CD4-positive, alpha-beta memory T cell (primary cell): ENCODE measurements at regions not wholly inside any gene's neighbourhood (a gene's known extent, or its start where the extent isn't known, plus 50 kb on each side); places are given as distances from the start of the nearest gene placed in this dataset.

ENCODE experiments used
- CTCF ChIA-PET: fragments of 350-600 bp; sonication (Branson Sonifier 250); formaldehyde crosslinking; loops from one replicate; lab custom pipeline; 2021; ENCODE audit warnings: inconsistent platforms; ENCODE audit not compliant: partially characterized antibody; lab: Charles Lee
- POLR2A ChIA-PET: fragments of 350-600 bp; sonication (Branson Sonifier 250); formaldehyde crosslinking; loops from one replicate; lab custom pipeline; 2021; ENCODE audit not compliant: partially characterized antibody; lab: Charles Lee
- DNase-seq, 5 donors: peaks; one replicate each; pipeline versions ENCODE4 v3.0.0 to v3.0.0-alpha.2; 2020 to 2022; ENCODE audit warnings: mixed read lengths in 1 of 5
- H3K27ac ChIP-seq: one replicate; pipeline ENCODE4 v1.7.0; 2013; ENCODE audit warnings: low read depth, low read length
- H3K27me3 ChIP-seq: 2 replicates; pipeline ENCODE4 v1.7.0; 2013; ENCODE audit warnings: mild to moderate bottlenecking, low read length, moderate library complexity; ENCODE audit not compliant: insufficient read depth
- H3K36me3 ChIP-seq: 2 replicates; pipeline ENCODE4 v1.7.0; 2013; ENCODE audit warnings: mild to moderate bottlenecking, low read length, moderate library complexity; ENCODE audit not compliant: insufficient read depth
- H3K4me1 ChIP-seq: 2 replicates; pipeline ENCODE4 v1.7.0; 2013; ENCODE audit warnings: mild to moderate bottlenecking, low read length, moderate library complexity; ENCODE audit not compliant: insufficient read depth
- H3K4me3 ChIP-seq, 2 donors: one replicate each; pipeline ENCODE4 v1.7.0; 2013; ENCODE audit warnings: low read length in 2 of 2, mild to moderate bottlenecking in 1 of 2
- H3K9me3 ChIP-seq, 2 donors: one replicate each; pipeline ENCODE4 v1.7.0; 2013; ENCODE audit warnings: low read length in 2 of 2, control low read depth in 1 of 2; ENCODE audit not compliant: control insufficient read depth in 1 of 2
- H3K27ac Mint-ChIP-seq, 7 donors: one replicate each; pipeline ENCODE4 v1.8.0; 2020 to 2021; ENCODE audit warnings: mixed read lengths in 7 of 7, mild to moderate bottlenecking in 6 of 7, inconsistent platforms in 3 of 7, moderate library complexity in 3 of 7
- H3K27me3 Mint-ChIP-seq, 2 donors: one replicate each; pipeline ENCODE4 v1.8.0; 2020 to 2021; ENCODE audit warnings: mixed read lengths in 2 of 2
- H3K36me3 Mint-ChIP-seq, 2 donors: one replicate each; pipeline ENCODE4 v1.8.0; 2020 to 2021; ENCODE audit warnings: mixed read lengths in 2 of 2, inconsistent platforms in 1 of 2, mild to moderate bottlenecking in 1 of 2
- H3K4me1 Mint-ChIP-seq, 4 donors: one replicate each; pipeline ENCODE4 v1.8.0; 2020 to 2021; ENCODE audit warnings: mixed read lengths in 4 of 4, mild to moderate bottlenecking in 1 of 4
- H3K4me3 Mint-ChIP-seq, 8 donors: one replicate each; pipeline ENCODE4 v1.8.0; 2020 to 2021; ENCODE audit warnings: mixed read lengths in 8 of 8, mild to moderate bottlenecking in 7 of 8, moderate library complexity in 6 of 8, inconsistent platforms in 3 of 8
- H3K9me3 Mint-ChIP-seq, 8 donors: one replicate each; pipeline ENCODE4 v1.8.0; 2020 to 2021; ENCODE audit warnings: mixed read lengths in 8 of 8, mild to moderate bottlenecking in 5 of 8, inconsistent platforms in 3 of 8, moderate library complexity in 1 of 8
- intact Hi-C: fragments of 100-400 bp; cut with micrococcal nuclease; formaldehyde crosslinking; loops from one replicate; pipeline ENCODE4 v1.15.1; 2023

- peaks cover 0 to 6% (median 1%) of the 10 kb centered on the region in 8 donors for H3K9me3 Mint-ChIP-seq
- H3K4me3 Mint-ChIP-seq = no peak overlapping the region
- H3K27ac Mint-ChIP-seq = no peak overlapping the region
- H3K27ac ChIP-seq = no peak overlapping the region
- H3K36me3 ChIP-seq = no peaks in the 10 kb centered on the region
- CTCF ChIA-PET = interaction anchor here (1.7 kb wide), 1 partner anchor 19 kb away, joined by 13 read pairs; no protein-coding TSS in a partner anchor
- H3K4me3 ChIP-seq = no peak overlapping the region
- no peaks in the 10 kb centered on the region for H3K4me1 ChIP-seq
- DNase-seq = no peak
- H3K9me3 ChIP-seq = no peaks in the 10 kb centered on the region
- H3K36me3 Mint-ChIP-seq = no peaks in the 10 kb centered on the region
- peaks cover 4% of the 10 kb centered on the region for H3K27me3 ChIP-seq
- H3K27me3 Mint-ChIP-seq = peaks cover 11 to 16% of the 10 kb centered on the region in 2 donors
- POLR2A ChIA-PET = no interaction called here
- intact Hi-C loops = no loop called here
- no peaks in the 10 kb centered on the region for H3K4me1 Mint-ChIP-seq
Observed at GRCh38 chr12:125202421-125202820, 137.2 kb downstream of the AACS start.

- no peaks in the 10 kb centered on the region for H3K9me3 ChIP-seq
- Mint-ChIP-seq H3K27ac (no peak overlapping the region), H3K4me1 (no peaks in the 10 kb centered on the region), H3K36me3 (no peaks in the 10 kb centered on the region), H3K9me3 (peaks cover 0 to 6% (median 1%) of the 10 kb centered on the region in 8 donors), H3K4me3 (no peak overlapping the region), H3K27me3 (peaks cover 16 to 17% of the 10 kb centered on the region in 2 donors)
- H3K27ac ChIP-seq = no peak overlapping the region
- H3K4me3 ChIP-seq = no peak overlapping the region
- intact Hi-C loops = no loop called here
- POLR2A ChIA-PET = no interaction called here
- CTCF ChIA-PET = interaction anchor here (1.0 to 1.7 kb wide), 2 partner anchors 19 to 297 kb away, joined by 3 to 13 read pairs; no protein-coding TSS in a partner anchor
- H3K27me3 ChIP-seq = no peaks in the 10 kb centered on the region
- no peaks in the 10 kb centered on the region for H3K4me1 ChIP-seq
- DNase-seq = no peak
- H3K36me3 ChIP-seq = no peaks in the 10 kb centered on the region
Observed at GRCh38 chr12:125203145-125203765, 138.0 kb downstream of the AACS start.

- no peaks in the 10 kb centered on the region for H3K27me3 ChIP-seq
- Mint-ChIP-seq H3K36me3 (no peaks in the 10 kb centered on the region), H3K27me3 (peaks cover 18 to 19% of the 10 kb centered on the region in 2 donors), H3K9me3 (peaks cover 0 to 5% (median under 1%) of the 10 kb centered on the region in 8 donors), H3K4me3 (no peak overlapping the region), H3K4me1 (peaks cover 0 to 3% (median 0%) of the 10 kb centered on the region in 4 donors), H3K27ac (no peak overlapping the region)
- no peak overlapping the region for H3K27ac ChIP-seq
- CTCF ChIA-PET = interaction anchor here (1.3 kb wide), 1 partner anchor 20 kb away, joined by 3 read pairs; no protein-coding TSS in a partner anchor
- no peak for DNase-seq
- H3K36me3 ChIP-seq = no peaks in the 10 kb centered on the region
- POLR2A ChIA-PET = no interaction called here
- H3K9me3 ChIP-seq = no peaks in the 10 kb centered on the region
- no peak overlapping the region for H3K4me3 ChIP-seq
- H3K4me1 ChIP-seq = no peaks in the 10 kb centered on the region
- intact Hi-C loops = no loop called here
Observed at GRCh38 chr12:125205386-125205785, 140.2 kb downstream of the AACS start.

GRCh38 chr12:125206711-125207110 lies 141.5 kb downstream of the AACS start:
- intact Hi-C loops = no loop called here
- H3K36me3 ChIP-seq = no peaks in the 10 kb centered on the region
- H3K36me3 Mint-ChIP-seq = no peaks in the 10 kb centered on the region
- no peak overlapping the region for H3K27ac Mint-ChIP-seq
- peaks cover 18 to 19% of the 10 kb centered on the region in 2 donors for H3K27me3 Mint-ChIP-seq
- H3K27me3 ChIP-seq = no peaks in the 10 kb centered on the region
- peaks cover 0 to 3% (median 0%) of the 10 kb centered on the region in 8 donors for H3K9me3 Mint-ChIP-seq
- CTCF ChIA-PET = interaction anchor here (0.6 to 1.3 kb wide), 2 partner anchors 22 to 1541 kb away, joined by 3 read pairs; no protein-coding TSS in a partner anchor
- no peak overlapping the region for H3K4me3 Mint-ChIP-seq
- no peak for DNase-seq
- no peaks in the 10 kb centered on the region for H3K9me3 ChIP-seq
- H3K4me1 ChIP-seq = no peaks in the 10 kb centered on the region
- H3K4me3 ChIP-seq = no peak overlapping the region
- POLR2A ChIA-PET = no interaction called here
- no peak overlapping the region for H3K27ac ChIP-seq
- H3K4me1 Mint-ChIP-seq = peaks cover 0 to 3% (median 0%) of the 10 kb centered on the region in 4 donors

- no peaks in the 10 kb centered on the region for H3K36me3 Mint-ChIP-seq
- CTCF ChIA-PET = no interaction called here
Observed at GRCh38 chr12:125208334-125208733, 143.1 kb downstream of the AACS start.

GRCh38 chr12:125208942-125209341 lies 143.7 kb downstream of the AACS start:
- ChIA-PET POLR2A (no interaction called here), CTCF (no interaction called here)
- DNase-seq = no peak
- Mint-ChIP-seq H3K4me3 (no peak overlapping the region), H3K9me3 (peaks cover 0 to 3% (median 0%) of the 10 kb centered on the region in 8 donors), H3K36me3 (no peaks in the 10 kb centered on the region), H3K27me3 (peaks cover 14 to 22% of the 10 kb centered on the region in 2 donors), H3K4me1 (peaks cover 0 to 3% (median 0%) of the 10 kb centered on the region in 4 donors), H3K27ac (no peak overlapping the region)
- intact Hi-C loops = no loop called here
- Histone ChIP-seq H3K27ac (no peak overlapping the region), H3K4me1 (no peaks in the 10 kb centered on the region), H3K4me3 (no peak overlapping the region), H3K36me3 (no peaks in the 10 kb centered on the region), H3K27me3 (no peaks in the 10 kb centered on the region), H3K9me3 (no peaks in the 10 kb centered on the region)

More at GRCh38 chr12:125208334-125208733, 143.1 kb downstream of the AACS start:
- no peaks in the 10 kb centered on the region for H3K36me3 ChIP-seq
- H3K27ac Mint-ChIP-seq = no peak overlapping the region
- intact Hi-C loops = no loop called here
- POLR2A ChIA-PET = no interaction called here
- H3K4me3 Mint-ChIP-seq = no peak overlapping the region
- H3K27me3 ChIP-seq = no peaks in the 10 kb centered on the region
- no peak overlapping the region for H3K27ac ChIP-seq
- DNase-seq = no peak
- no peak overlapping the region for H3K4me3 ChIP-seq
- H3K27me3 Mint-ChIP-seq = peaks cover 12 to 22% of the 10 kb centered on the region in 2 donors
- peaks cover 0 to 3% (median 0%) of the 10 kb centered on the region in 4 donors for H3K4me1 Mint-ChIP-seq
- no peaks in the 10 kb centered on the region for H3K4me1 ChIP-seq
- peaks cover 0 to 3% (median 0%) of the 10 kb centered on the region in 8 donors for H3K9me3 Mint-ChIP-seq
- no peaks in the 10 kb centered on the region for H3K9me3 ChIP-seq

GRCh38 chr12:125210104-125210755 lies 145.0 kb downstream of the AACS start:
- H3K4me3 ChIP-seq = no peak overlapping the region
- ChIA-PET POLR2A (no interaction called here), CTCF (no interaction called here)
- peaks cover 14 to 22% of the 10 kb centered on the region in 2 donors for H3K27me3 Mint-ChIP-seq
- H3K4me1 Mint-ChIP-seq = peaks cover 0 to 3% (median 0%) of the 10 kb centered on the region in 4 donors
- no peak overlapping the region for H3K27ac Mint-ChIP-seq
- intact Hi-C loops = no loop called here
- H3K27ac ChIP-seq = no peak overlapping the region
- DNase-seq = no peak
- peaks cover 0 to 3% (median 0%) of the 10 kb centered on the region in 8 donors for H3K9me3 Mint-ChIP-seq
- H3K9me3 ChIP-seq = no peaks in the 10 kb centered on the region
- no peak overlapping the region for H3K4me3 Mint-ChIP-seq
- no peaks in the 10 kb centered on the region for H3K36me3 Mint-ChIP-seq
- H3K4me1 ChIP-seq = no peaks in the 10 kb centered on the region
- no peaks in the 10 kb centered on the region for H3K36me3 ChIP-seq
- H3K27me3 ChIP-seq = no peaks in the 10 kb centered on the region
